ENCODE measurements at regions not wholly inside any gene's neighbourhood (a gene's known extent, or its start where the extent isn't known, plus 50 kb on each side); places are given as distances from the start of the nearest gene placed in this dataset.
"Not testable (repeated sequence)": the region's sequence is repeated elsewhere in the genome, so short reads cannot be mapped to it uniquely, and the experiment has no call there.

DNA sequence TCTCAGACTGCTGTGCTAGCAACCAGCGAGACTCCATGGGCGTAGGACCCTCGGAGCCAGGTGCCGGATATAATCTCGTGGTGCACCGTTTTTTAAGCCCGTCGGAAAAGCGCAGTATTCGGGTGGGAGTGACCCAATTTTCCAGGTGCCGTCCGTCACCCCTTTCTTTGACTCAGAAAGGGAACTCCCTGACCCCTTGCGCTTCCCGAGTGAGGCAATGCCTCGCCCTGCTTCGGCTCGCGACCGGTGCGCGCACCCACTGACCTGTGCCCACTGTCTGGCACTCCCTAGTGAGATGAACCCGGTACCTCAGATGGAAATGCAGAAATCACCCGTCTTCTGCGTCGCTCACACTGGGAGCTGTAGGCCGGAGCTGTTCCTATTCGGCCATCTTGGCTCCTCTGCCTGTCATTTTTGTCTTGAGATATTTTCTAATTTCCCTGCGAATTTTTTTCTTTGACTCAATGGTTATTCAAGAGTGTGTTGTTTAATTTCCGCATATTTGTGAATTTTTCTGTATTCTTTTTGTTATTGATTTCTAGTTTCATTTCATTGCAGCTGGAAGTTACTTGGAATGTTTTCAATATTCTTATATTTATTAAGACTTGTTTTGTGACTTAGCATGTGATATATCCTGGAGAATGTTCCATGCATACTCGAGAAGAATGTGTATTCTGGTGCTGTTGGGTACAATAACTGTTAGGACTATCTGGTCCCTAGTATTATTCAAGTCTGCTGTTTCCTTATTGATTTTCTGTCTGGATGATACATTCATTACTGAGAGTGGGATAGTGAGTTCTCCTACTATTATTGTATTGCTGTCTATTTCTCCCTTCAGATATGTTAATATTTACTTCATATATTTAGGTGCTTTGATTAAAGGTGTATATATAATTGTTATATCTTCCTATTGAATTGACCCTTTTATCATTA lies 125.3 kb upstream of the ASB18 start:
- TF ChIP-seq, protein P1, sequence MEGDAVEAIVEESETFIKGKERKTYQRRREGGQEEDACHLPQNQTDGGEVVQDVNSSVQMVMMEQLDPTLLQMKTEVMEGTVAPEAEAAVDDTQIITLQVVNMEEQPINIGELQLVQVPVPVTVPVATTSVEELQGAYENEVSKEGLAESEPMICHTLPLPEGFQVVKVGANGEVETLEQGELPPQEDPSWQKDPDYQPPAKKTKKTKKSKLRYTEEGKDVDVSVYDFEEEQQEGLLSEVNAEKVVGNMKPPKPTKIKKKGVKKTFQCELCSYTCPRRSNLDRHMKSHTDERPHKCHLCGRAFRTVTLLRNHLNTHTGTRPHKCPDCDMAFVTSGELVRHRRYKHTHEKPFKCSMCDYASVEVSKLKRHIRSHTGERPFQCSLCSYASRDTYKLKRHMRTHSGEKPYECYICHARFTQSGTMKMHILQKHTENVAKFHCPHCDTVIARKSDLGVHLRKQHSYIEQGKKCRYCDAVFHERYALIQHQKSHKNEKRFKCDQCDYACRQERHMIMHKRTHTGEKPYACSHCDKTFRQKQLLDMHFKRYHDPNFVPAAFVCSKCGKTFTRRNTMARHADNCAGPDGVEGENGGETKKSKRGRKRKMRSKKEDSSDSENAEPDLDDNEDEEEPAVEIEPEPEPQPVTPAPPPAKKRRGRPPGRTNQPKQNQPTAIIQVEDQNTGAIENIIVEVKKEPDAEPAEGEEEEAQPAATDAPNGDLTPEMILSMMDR (conservative IDR thresholded peaks at IDR 0.05; ENCODE audit: low read length), result not testable (repeated sequence)
- not testable (repeated sequence) for TF ChIP-seq EZH2phosphoT487 (IDR thresholded peaks at IDR 0.05; ENCODE audit: borderline replicate concordance, low read depth, low read length)

Measured in OCI-LY7 (cell line).